Spleen (tissue), 11 donors: ENCODE measurements at regions not wholly inside any gene's neighbourhood (a gene's known extent, or its start where the extent isn't known, plus 50 kb on each side); places are given as distances from the start of the nearest gene placed in this dataset.

Experiments
- DNase-seq: peaks from one replicate; pipeline ENCODE4 v3.0.0-alpha.2; 2020
- H3K27ac ChIP-seq, 8 donors: fragments of 200-600 bp; sonication (generic) in 7 of 8; 1 replicate in 4 of 8; 2 replicates in 4 of 8; pipeline versions ENCODE4 v1.5.0 to v1.8.0; 2016 to 2021; ENCODE audit warnings: inconsistent platforms in 4 of 8, mild to moderate bottlenecking in 4 of 8, moderate library complexity in 1 of 8
- H3K27me3 ChIP-seq, 7 donors: fragments of 200-600 bp; sonication (generic) in 6 of 7; replicated peaks in 1 of 7; 1 replicate in 4 of 7; 2 replicates in 3 of 7; pipeline versions ENCODE4 v1.5.0 to v1.8.0; 2016 to 2021; ENCODE audit warnings: inconsistent platforms in 3 of 7, mild to moderate bottlenecking in 1 of 7
- H3K36me3 ChIP-seq, 6 donors: fragments of 200-600 bp; sonication (generic) in 5 of 6; 1 replicate in 4 of 6; 2 replicates in 2 of 6; pipeline versions ENCODE4 v1.5.0 to v1.8.0; 2016 to 2021; ENCODE audit warnings: inconsistent platforms in 2 of 6
- H3K4me1 ChIP-seq, 6 donors: fragments of 200-600 bp; sonication (generic) in 5 of 6; 1 replicate in 3 of 6; 2 replicates in 3 of 6; pipeline versions ENCODE4 v1.5.0 to v1.8.0; 2016 to 2021; ENCODE audit warnings: inconsistent platforms in 3 of 6
- H3K4me3 ChIP-seq, 8 donors: fragments of 200-600 bp; sonication (generic) in 7 of 8; 1 replicate in 4 of 8; 2 replicates in 4 of 8; pipeline versions ENCODE4 v1.5.0 to v1.8.0; 2016 to 2021; ENCODE audit warnings: inconsistent platforms in 4 of 8, mild to moderate bottlenecking in 4 of 8, moderate library complexity in 2 of 8
- H3K9me3 ChIP-seq, 8 donors: fragments of 200-600 bp; sonication (generic) in 7 of 8; 1 replicate in 4 of 8; 2 replicates in 4 of 8; pipeline versions ENCODE4 v1.5.0 to v1.8.0; 2016 to 2021; ENCODE audit warnings: inconsistent platforms in 4 of 8
- CTCF ChIP-seq, 11 experiments: fragments of 200-600 bp in 7 of 11; fragments of 450-650 bp in 4 of 11; sonication (generic) in 4 of 11; IDR thresholded peaks in 8 of 11; conservative IDR thresholded peaks in 3 of 11; 1 replicate in 7 of 11; 2 replicates in 4 of 11; pipeline versions ENCODE4 v1.4.0 to v1.8.0; 2016 to 2021; ENCODE audit warnings: antibody characterized with exemption in 11 of 11, inconsistent platforms in 4 of 11, mild to moderate bottlenecking in 1 of 11
- POLR2A ChIP-seq, 3 donors: fragments of 450-650 bp; IDR thresholded peaks; one replicate each; pipeline ENCODE4 v1.5.1; 2017; ENCODE audit warnings: antibody characterized with exemption in 3 of 3, mild to moderate bottlenecking in 1 of 3
- POLR2AphosphoS5 ChIP-seq, 3 donors: sonication (generic); formaldehyde crosslinking; IDR thresholded peaks; one replicate each; pipeline ENCODE4 v1.5.1; 2017; ENCODE audit warnings: antibody characterized with exemption in 3 of 3
- WGBS, 5 donors: extraction: QIAGEN DNeasy Blood & Tissue Kit in 3 of 5; methylation state at CpG; one replicate each; pipeline versions ENCODE4 v1.1.5 to v1.1.7; 2013 to 2018; 5-methylcytosine and 5-hydroxymethylcytosine counted together
- intact Hi-C: fragments of 100-400 bp; cut with DNase I; formaldehyde crosslinking; loops from one replicate; pipeline ENCODE4 v1.15.0; 2023; ENCODE audit warnings: low total_unique reads
- donor health status: healthy with polysubstance abuse.
- donor health status: DM: no; HTN: no; CAD: no; lungs with moderate emphysema.
- donor health status: DM: no; HTN: no; CAD: no.
- donor health status: Bipolar disorder and iron deficiency.
- donor health status: healthy.
- donor health status: DM: no; HTN: no; CAD: no.
- donor health status: DM: yes; HTN: yes; CAD: no.

GRCh38 chr15:95758451-95758850 is 572.0 kb upstream of the NR2F2 start:
- TF ChIP-seq POLR2AphosphoS5 (IDR thresholded peaks at IDR 0.05) (no peak), POLR2A (IDR thresholded peaks at IDR 0.05) (no peak), CTCF (IDR thresholded peaks at IDR 0.05 in 8 of 11, conservative IDR thresholded peaks at IDR 0.05 in 3 of 11) (no peak)
- Histone ChIP-seq H3K36me3 (no peaks in the 10 kb centered on the region), H3K27ac (no peak overlapping the region), H3K4me3 (no peak overlapping the region), H3K4me1 (peaks cover 0 to 5% (median 2%) of the 10 kb centered on the region in 6 donors), H3K27me3 (no peaks in the 10 kb centered on the region), H3K9me3 (no peaks in the 10 kb centered on the region)
- intact Hi-C loops = no loop called here
- no peak for DNase-seq
- WGBS, 5 donors = 82 to 95% (median 84%) methylated on average over 1 of the region's 1 CpG

DNA sequence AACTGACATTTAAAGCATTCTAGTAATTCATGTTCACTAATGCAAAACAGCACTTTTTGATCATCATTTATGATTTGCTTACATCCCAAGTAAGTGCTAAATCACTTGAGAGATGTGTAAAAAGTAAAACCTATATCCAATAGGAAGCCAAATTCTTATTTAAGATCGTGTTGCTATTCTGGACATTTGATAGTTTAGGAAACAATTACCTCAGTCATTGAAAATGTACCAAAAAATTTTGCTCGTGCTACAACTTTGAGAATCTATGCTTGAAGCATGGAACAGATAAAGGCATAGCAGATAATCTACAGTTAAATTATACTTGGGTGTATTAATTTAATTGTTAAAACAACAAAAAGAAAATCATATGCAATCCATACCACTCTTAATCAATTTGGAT is 571.6 kb upstream of the NR2F2 start:
- WGBS, 5 donors = 68 to 80% (median 74%) methylated on average over 2 of the region's 2 CpGs
- no peak for DNase-seq
- no peaks in the 10 kb centered on the region for H3K9me3 ChIP-seq
- no peak overlapping the region for H3K27ac ChIP-seq
- no peaks in the 10 kb centered on the region for H3K36me3 ChIP-seq
- intact Hi-C loops = no loop called here
- peaks cover 0 to 5% (median 2%) of the 10 kb centered on the region in 6 donors for H3K4me1 ChIP-seq
- no peak overlapping the region for H3K4me3 ChIP-seq
- no peaks in the 10 kb centered on the region for H3K27me3 ChIP-seq
- TF ChIP-seq CTCF (IDR thresholded peaks at IDR 0.05 in 8 of 11, conservative IDR thresholded peaks at IDR 0.05 in 3 of 11) (no peak), POLR2AphosphoS5 (IDR thresholded peaks at IDR 0.05) (no peak), POLR2A (IDR thresholded peaks at IDR 0.05) (no peak)

GRCh38 chr15:95760508-95760907 is 570.0 kb upstream of the NR2F2 start:
- Histone ChIP-seq H3K9me3 (no peaks in the 10 kb centered on the region), H3K4me1 (peaks cover 0 to 5% (median 2%) of the 10 kb centered on the region in 6 donors), H3K27ac (peak overlapping the region in 2 of 8 donors; percentile 11 to 30), H3K36me3 (no peaks in the 10 kb centered on the region), H3K4me3 (no peak overlapping the region), H3K27me3 (no peaks in the 10 kb centered on the region)
- peak; percentile 74 for DNase-seq
- intact Hi-C loops = no loop called here
- WGBS, 5 donors = 31 to 38% (median 37%) methylated on average over 5 of the region's 5 CpGs
- TF ChIP-seq POLR2AphosphoS5 (IDR thresholded peaks at IDR 0.05) = peak in 2 of 3 donors; percentile 37 to 54
- TF ChIP-seq CTCF (IDR thresholded peaks at IDR 0.05 in 8 of 11, conservative IDR thresholded peaks at IDR 0.05 in 3 of 11) = no peak
- TF ChIP-seq POLR2A (IDR thresholded peaks at IDR 0.05) = no peak

DNA sequence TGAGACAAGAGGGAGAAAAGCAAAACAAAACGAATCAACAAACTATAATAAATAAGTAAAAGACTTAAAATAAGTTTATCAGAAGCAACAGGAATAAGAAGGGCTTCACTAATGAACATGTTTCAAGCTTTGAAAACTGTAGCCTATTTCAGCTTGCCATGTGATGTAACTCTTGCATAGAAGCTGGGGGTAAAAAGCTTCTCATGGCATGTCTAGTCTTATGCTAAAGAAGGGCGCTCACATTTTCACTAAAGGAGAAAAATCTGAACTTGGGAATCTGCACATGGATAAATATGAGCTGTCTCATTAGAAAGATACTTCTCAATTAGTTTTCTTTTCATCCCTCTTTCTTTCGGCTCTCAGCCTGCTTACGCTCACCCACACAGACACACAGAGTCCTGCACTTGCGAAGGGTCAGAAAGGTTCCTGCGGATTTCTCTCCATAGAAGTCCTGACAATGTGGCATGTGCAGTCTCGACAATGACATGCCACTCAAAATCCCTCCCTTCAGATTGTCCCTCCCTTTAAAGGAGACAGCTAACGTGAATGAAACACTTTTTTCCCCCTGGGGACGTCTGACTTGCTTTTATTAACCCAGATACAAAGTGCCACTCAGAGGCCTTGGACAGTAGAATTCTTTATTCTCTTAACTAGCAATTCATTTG is 568.9 kb upstream of the NR2F2 start:
- Histone ChIP-seq H3K4me1 (peaks cover 0 to 5% (median 2%) of the 10 kb centered on the region in 6 donors), H3K27me3 (no peaks in the 10 kb centered on the region), H3K36me3 (no peaks in the 10 kb centered on the region), H3K27ac (peak overlapping the region in 6 of 8 donors; percentile 7 to 35 (median 14)), H3K4me3 (no peak overlapping the region), H3K9me3 (no peaks in the 10 kb centered on the region)
- intact Hi-C loops = no loop called here
- DNase-seq = no peak
- no peak for TF ChIP-seq POLR2AphosphoS5 (IDR thresholded peaks at IDR 0.05)
- TF ChIP-seq POLR2A (IDR thresholded peaks at IDR 0.05) = no peak
- TF ChIP-seq CTCF (IDR thresholded peaks at IDR 0.05 in 8 of 11, conservative IDR thresholded peaks at IDR 0.05 in 3 of 11) = no peak
- 64 to 69% (median 65%) methylated on average over 9 of the region's 9 CpGs for WGBS, 5 donors
